NK-92 (cell line): ENCODE measurements at regions not wholly inside any gene's neighbourhood (a gene's known extent, or its start where the extent isn't known, plus 50 kb on each side); places are given as distances from the start of the nearest gene placed in this dataset.
"Not testable (repeated sequence)": the region's sequence is repeated elsewhere in the genome, so short reads cannot be mapped to it uniquely, and the experiment has no call there.

Experiments used
- DNase-seq: peaks from one replicate; lab custom pipeline; 2025; ENCODE audit not compliant: unreplicated experiment; lab: John Stamatoyannopoulos, UW

DNA sequence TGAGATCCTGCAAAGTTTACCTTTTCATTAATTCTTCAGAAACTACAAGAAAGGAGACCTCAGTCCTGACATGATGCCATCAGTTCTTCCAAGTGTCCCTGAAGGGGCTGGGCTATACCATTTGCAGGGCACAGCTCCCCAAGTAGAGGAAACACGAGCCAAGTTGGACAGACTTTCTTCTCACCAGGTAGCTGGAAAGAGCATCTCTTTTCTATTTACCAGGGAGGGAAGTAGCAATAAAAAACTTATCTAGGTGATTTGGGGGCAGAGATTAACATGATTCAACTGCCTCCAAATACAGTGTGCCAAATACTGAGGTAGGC lies 103.9 kb upstream of the KCND3 start:
- no peak for DNase-seq

DNA sequence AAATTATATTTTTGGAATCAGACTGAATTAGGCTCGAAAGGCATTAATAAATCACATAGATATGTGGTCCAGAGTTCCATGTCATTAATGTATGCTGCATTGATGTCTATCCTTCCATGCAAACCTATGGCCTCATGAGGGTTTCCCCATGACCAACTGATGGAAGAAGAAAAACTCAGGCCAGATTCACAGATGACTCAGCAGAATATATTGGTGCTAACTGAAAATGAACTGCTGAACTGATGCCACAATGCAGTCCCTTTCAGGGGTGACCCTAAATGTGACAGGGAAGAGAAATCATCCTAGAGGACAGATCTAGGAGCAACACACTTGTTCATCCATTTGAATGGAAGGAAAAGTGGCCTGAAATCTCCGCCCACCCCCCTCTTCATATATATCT lies 110.5 kb upstream of the KCND3 start:
- DNase-seq, result no peak

DNA sequence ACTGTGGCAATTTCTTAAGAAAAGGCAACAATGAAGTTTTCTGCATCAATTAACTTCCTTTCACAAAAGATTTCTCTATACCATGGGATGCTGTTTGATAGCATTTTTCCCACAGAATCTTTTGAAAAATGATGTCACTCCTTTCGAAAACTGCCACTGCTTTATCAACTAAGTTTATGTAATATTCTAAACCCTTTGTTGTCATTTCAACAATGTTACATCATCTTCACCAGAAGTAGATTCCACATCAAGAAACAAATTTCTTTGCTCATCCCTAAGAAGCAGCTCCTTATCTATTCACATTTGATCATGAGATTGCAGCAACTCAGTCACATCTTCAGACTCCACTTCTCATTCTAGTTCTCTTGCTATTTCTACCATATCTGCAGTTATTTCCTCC lies 116.1 kb upstream of the KCND3 start:
- DNase-seq, result no peak

DNA sequence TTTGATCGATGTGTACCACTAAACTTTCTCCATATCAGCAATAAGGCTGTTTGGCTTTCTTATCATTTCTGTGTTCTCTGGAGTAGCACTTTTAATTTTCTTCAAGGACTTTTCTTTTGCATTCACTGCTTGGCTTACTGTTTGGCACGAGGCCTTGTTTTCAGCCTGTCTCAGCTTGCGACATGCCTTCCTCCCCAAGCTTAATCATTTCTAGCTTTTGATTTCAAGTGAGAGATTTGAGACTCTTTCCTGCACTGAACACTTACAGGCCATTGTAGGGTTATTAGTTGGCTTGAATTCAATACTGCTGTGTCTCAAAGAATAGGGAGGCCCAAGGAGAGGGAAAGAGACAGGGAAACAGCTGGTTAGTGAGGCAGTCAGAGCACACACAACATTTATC lies 120.6 kb upstream of the KCND3 start:
- no peak for DNase-seq

DNA sequence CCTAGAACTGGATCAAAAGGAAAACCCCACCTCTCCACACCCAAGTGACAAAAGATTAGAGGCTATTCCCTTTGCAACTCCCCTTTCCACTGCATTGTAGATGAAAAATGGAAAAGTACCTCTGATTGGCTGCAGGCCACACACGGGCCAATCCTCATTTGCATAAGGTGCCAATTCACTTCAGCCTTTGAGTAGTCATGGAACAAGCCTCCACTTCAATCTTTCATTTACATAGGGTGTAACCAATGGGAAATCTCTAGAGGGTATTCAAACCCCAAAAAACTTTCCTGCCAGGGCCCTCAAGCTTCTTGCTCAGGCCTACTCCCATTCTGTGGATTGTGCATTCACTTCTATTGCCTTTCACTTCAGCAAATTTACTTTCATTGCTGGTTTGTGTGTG lies 122.3 kb upstream of the KCND3 start:
- DNase-seq, result no peak

DNA sequence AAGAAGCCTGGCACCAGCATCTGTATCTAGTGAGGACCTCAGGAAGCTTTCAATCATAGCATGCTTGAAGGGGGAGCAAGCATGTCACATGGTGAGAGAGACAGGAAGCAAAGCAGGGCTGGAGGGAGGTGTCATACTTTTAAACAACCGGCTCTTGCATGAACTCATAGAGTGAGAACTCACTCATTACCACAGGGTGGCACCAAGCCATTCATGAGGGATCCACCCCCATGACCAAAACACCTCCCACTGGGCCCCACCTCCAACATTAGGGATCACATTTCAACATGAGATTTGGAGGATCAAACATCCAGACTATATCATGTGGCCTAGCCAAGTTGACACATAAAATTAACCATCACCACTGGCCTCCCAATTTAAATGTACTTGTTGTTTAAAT lies 125.1 kb upstream of the KCND3 start:
- DNase-seq, result no peak

DNA sequence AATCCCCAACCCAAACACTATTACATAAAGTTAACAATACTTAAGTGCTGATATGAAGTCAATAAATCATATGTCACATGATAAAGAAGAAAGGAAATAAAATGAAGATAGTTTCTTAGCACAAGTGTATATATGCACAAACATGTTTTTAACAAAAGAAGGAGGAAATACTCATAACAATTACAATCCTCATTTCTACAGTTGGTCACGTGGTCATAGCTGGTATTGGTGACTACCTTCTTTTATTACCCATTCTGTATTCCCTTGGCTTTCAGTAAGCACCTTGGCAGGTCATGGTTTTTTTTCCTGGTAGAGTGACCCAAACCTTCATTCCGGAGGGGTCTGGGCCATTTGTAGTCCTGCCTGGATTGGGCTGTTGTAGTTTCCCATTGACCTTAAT lies 137.1 kb upstream of the KCND3 start:
- no peak for DNase-seq

- DNase-seq, result not testable (repeated sequence)
Observed at GRCh38 chr1:112127606-112128005, 138.1 kb upstream of the KCND3 start.

- no peak for DNase-seq
Observed at GRCh38 chr1:112133487-112133886, 144.0 kb upstream of the KCND3 start.

DNA sequence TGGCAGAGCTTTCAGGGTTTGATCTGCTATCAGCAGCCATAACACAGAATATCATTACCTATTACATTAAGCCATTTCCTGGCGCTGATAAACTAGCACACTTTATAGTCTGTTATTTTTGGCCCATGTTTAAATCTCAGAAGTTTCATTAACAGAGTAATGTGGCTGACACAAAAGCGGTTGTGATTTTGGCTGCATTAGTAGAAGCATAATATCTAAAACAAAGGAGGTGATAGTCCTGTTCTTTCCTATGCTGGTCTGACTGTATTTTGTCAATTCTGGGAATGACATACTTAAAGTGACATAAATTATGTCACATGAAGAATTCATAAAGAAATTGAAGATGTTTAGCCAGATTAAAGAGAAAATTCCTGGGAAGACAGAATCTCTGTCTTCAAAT lies 151.3 kb upstream of the KCND3 start:
- no peak for DNase-seq

GRCh38 chr1:112141301-112141700 lies 151.8 kb upstream of the KCND3 start:
- DNase-seq, result no peak

- DNase-seq, result no peak
Observed at GRCh38 chr1:112141923-112142322, 152.5 kb upstream of the KCND3 start.

GRCh38 chr1:112143871-112144441 lies 154.5 kb upstream of the KCND3 start:
- DNase-seq, result no peak

GRCh38 chr1:112144733-112145426 lies 155.4 kb upstream of the KCND3 start:
- DNase-seq, result no peak

- no peak for DNase-seq
Observed at GRCh38 chr1:112146201-112146715, 156.8 kb upstream of the KCND3 start.

DNA sequence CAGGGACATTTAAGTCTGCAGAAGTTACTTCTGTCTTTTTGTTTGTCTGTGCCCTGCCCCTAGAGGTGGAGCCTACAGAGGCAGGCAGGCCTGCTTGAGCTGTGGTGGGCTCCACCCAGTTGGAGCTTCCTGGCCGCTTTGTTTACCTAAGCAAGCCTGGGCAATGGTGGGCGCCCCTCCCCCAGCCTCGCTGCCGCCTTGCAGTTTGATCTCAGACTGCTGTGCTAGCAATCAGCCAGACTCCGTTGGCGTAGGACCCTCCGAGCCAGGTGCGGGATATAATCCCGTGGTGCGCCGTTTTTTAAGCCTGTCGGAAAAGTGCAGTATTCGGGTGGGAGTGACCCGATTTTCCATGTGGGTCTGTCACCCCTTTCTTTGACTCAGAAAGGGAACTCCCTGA lies 170.7 kb upstream of the KCND3 start:
- DNase-seq, result not testable (repeated sequence)

DNA sequence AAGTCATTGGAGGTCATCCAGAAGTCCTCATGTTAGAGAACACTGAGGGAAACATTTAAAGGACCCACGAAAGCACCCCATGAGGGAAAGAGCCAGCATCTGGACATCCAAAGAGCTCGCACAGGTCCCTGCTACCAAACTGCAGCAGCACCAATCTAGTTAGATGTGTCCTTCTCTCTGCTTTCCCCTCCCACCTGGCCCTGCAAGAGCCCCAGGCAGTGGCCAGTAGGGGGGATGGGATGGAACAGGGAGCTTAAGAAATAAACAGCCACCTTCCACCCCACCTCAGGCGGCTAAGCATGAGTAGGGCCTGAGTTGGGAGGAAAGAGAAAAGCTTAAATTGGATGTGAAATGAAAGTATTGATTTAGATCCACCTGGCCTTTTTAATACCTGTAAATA lies 175.9 kb upstream of the KCND3 start:
- DNase-seq, result no peak

DNA sequence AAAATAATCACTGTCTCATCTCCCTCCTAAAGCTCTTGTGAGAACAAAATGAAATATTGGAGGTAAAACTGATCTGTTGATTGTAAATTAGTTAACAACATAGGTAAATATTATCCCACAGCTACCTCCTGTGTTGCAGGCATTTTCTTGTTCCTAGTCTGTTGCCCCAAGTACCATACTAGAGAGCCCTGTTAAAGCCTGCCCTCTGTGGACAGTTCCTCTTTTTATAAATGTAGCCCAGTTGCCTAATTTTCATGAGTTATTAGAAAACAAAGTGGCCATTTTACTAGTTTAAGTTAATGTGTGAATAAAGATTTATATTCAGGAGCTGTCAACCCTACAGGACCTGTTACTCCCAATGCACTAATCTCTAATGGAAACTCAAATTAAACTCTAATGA lies 180.0 kb upstream of the KCND3 start:
- DNase-seq, result no peak

GRCh38 chr1:112172294-112172882 lies 182.9 kb upstream of the KCND3 start:
- no peak for DNase-seq

- DNase-seq, result no peak
Observed at GRCh38 chr1:112177314-112177713, 187.8 kb upstream of the KCND3 start.

DNA sequence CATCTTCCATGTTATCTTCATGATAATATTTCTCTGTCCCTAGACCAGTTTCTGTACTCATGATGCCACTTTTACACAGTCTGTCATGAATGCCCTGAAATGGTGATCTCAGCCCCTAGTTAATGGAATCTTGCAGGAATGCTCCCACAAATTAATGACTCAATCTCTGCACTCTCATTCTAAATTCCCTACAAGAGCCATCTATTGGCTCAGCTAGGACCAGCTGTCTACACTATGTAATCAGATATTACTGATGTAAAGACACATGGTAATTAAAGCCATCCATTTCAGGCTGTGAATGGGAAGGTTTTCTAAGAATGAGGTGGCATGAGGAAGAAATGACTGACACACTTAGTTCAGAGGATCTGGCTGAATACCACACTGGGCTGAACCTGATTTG lies 199.1 kb upstream of the KCND3 start:
- no peak for DNase-seq

- DNase-seq, result no peak
Observed at GRCh38 chr1:112196008-112196588, 199.9 kb upstream of the CTTNBP2NL start.
